ENCODE measurements at regions not wholly inside any gene's neighbourhood (a gene's known extent, or its start where the extent isn't known, plus 50 kb on each side); places are given as distances from the start of the nearest gene placed in this dataset.

DNA sequence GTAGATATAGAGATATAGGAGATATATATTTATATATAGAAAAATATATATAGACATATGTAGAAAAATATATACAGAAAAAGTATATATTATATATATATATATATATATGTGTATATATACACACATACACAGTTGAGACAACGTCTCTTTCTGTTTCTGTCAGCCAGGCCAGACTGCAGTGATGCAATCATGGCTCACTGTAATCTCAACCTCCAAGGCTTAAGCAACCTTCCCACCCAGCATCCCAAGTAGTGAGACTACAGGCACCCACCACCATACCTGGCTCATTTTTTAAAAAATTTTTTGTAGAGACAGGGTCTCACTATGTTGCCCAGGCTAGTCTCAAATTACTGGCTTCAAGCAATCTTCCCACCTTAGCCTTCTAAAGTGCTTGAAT lies 426.3 kb downstream of the GPM6A start:
- no peak overlapping the region for H3K4me2 ChIP-seq (ENCODE audit: low read length)
- Mint-ChIP-seq H3K4me1 (ENCODE audit: low read depth, unreplicated experiment) (no peaks in the 10 kb centered on the region), H3K9me3 (ENCODE audit: unreplicated experiment) (peaks cover 2% of the 10 kb centered on the region), H3K4me3 (ENCODE audit: unreplicated experiment) (no peak overlapping the region), H3K27ac (ENCODE audit: unreplicated experiment) (no peak overlapping the region), H3K27me3 (ENCODE audit: low read depth, unreplicated experiment) (no peaks in the 10 kb centered on the region), H3K36me3 (ENCODE audit: low read depth, unreplicated experiment) (no peaks in the 10 kb centered on the region)
- no peaks in the 10 kb centered on the region for H4K20me1 ChIP-seq (ENCODE audit: insufficient read depth, low read length)
- no peak overlapping the region for H2AFZ ChIP-seq (ENCODE audit: low read depth, low read length)
- DNase-seq (ENCODE audit: low read depth): no peak
- no peak for FAIRE-seq
- H3K27me3 ChIP-seq (ENCODE audit: insufficient read depth, low read length): no peaks in the 10 kb centered on the region
- no peaks in the 10 kb centered on the region for H3K4me1 ChIP-seq (ENCODE audit: insufficient read depth, low read length)
- H3K9ac ChIP-seq (ENCODE audit: low read length): no peak overlapping the region
- H3K4me3 ChIP-seq (ENCODE audit: insufficient read depth, low read depth, low read length): no peak overlapping the region
- TF ChIP-seq, protein P1, sequence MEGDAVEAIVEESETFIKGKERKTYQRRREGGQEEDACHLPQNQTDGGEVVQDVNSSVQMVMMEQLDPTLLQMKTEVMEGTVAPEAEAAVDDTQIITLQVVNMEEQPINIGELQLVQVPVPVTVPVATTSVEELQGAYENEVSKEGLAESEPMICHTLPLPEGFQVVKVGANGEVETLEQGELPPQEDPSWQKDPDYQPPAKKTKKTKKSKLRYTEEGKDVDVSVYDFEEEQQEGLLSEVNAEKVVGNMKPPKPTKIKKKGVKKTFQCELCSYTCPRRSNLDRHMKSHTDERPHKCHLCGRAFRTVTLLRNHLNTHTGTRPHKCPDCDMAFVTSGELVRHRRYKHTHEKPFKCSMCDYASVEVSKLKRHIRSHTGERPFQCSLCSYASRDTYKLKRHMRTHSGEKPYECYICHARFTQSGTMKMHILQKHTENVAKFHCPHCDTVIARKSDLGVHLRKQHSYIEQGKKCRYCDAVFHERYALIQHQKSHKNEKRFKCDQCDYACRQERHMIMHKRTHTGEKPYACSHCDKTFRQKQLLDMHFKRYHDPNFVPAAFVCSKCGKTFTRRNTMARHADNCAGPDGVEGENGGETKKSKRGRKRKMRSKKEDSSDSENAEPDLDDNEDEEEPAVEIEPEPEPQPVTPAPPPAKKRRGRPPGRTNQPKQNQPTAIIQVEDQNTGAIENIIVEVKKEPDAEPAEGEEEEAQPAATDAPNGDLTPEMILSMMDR (IDR thresholded peaks at IDR 0.05; ENCODE audit: insufficient read depth, low read depth, low read length): no peak
- no peak for TF ChIP-seq EZH2 (IDR thresholded peaks at IDR 0.05; ENCODE audit: insufficient read depth, low read length)
- no peaks in the 10 kb centered on the region for H3K79me2 ChIP-seq (ENCODE audit: insufficient read depth, low read length)
- no peaks in the 10 kb centered on the region for H3K9me3 ChIP-seq (ENCODE audit: insufficient read depth, low read depth, low read length)
- no peaks in the 10 kb centered on the region for H3K36me3 ChIP-seq (ENCODE audit: insufficient read depth, low read length)
- no peak overlapping the region for H3K27ac ChIP-seq (ENCODE audit: low read depth, low read length)

GRCh38 chr4:175386776-175387507 lies 425.1 kb downstream of the GPM6A start:
- no peak for FAIRE-seq
- H3K4me2 ChIP-seq (ENCODE audit: low read length): no peak overlapping the region

GRCh38 chr4:175394208-175394607 lies 417.9 kb downstream of the GPM6A start:
- no peak overlapping the region for H3K4me2 ChIP-seq (ENCODE audit: low read length)
- Mint-ChIP-seq H3K4me1 (ENCODE audit: low read depth, unreplicated experiment) (no peaks in the 10 kb centered on the region), H3K27me3 (ENCODE audit: low read depth, unreplicated experiment) (no peaks in the 10 kb centered on the region), H3K4me3 (ENCODE audit: unreplicated experiment) (no peak overlapping the region), H3K36me3 (ENCODE audit: low read depth, unreplicated experiment) (no peaks in the 10 kb centered on the region), H3K9me3 (ENCODE audit: unreplicated experiment) (no peaks in the 10 kb centered on the region), H3K27ac (ENCODE audit: unreplicated experiment) (no peak overlapping the region)
- DNase-seq (ENCODE audit: low read depth) (no peak), FAIRE-seq (no peak)
- no peaks in the 10 kb centered on the region for H3K79me2 ChIP-seq (ENCODE audit: insufficient read depth, low read length)
- no peak overlapping the region for H2AFZ ChIP-seq (ENCODE audit: low read depth, low read length)
- no peaks in the 10 kb centered on the region for H4K20me1 ChIP-seq (ENCODE audit: insufficient read depth, low read length)
- no peaks in the 10 kb centered on the region for H3K27me3 ChIP-seq (ENCODE audit: insufficient read depth, low read length)
- H3K4me1 ChIP-seq (ENCODE audit: insufficient read depth, low read length): no peaks in the 10 kb centered on the region
- no peaks in the 10 kb centered on the region for H3K36me3 ChIP-seq (ENCODE audit: insufficient read depth, low read length)
- no peak overlapping the region for H3K27ac ChIP-seq (ENCODE audit: low read depth, low read length)
- H3K9ac ChIP-seq (ENCODE audit: low read length): no peak overlapping the region
- H3K4me3 ChIP-seq (ENCODE audit: insufficient read depth, low read depth, low read length): no peak overlapping the region
- H3K9me3 ChIP-seq (ENCODE audit: insufficient read depth, low read depth, low read length): no peaks in the 10 kb centered on the region
- TF ChIP-seq, protein P1 (IDR thresholded peaks at IDR 0.05; ENCODE audit: insufficient read depth, low read depth, low read length): no peak
- no peak for TF ChIP-seq EZH2 (IDR thresholded peaks at IDR 0.05; ENCODE audit: insufficient read depth, low read length)

More at GRCh38 chr4:175386776-175387507, 425.1 kb downstream of the GPM6A start:
- Histone ChIP-seq H3K4me1 (ENCODE audit: insufficient read depth, low read length) (no peaks in the 10 kb centered on the region), H3K9me3 (ENCODE audit: insufficient read depth, low read depth, low read length) (no peaks in the 10 kb centered on the region), H3K9ac (ENCODE audit: low read length) (no peak overlapping the region), H2AFZ (ENCODE audit: low read depth, low read length) (no peak overlapping the region), H3K27ac (ENCODE audit: low read depth, low read length) (no peak overlapping the region), H3K4me3 (ENCODE audit: insufficient read depth, low read depth, low read length) (no peak overlapping the region), H3K27me3 (ENCODE audit: insufficient read depth, low read length) (no peaks in the 10 kb centered on the region), H3K36me3 (ENCODE audit: insufficient read depth, low read length) (no peaks in the 10 kb centered on the region), H3K79me2 (ENCODE audit: insufficient read depth, low read length) (no peaks in the 10 kb centered on the region), H4K20me1 (ENCODE audit: insufficient read depth, low read length) (no peaks in the 10 kb centered on the region)
- TF ChIP-seq, protein P1 (IDR thresholded peaks at IDR 0.05; ENCODE audit: insufficient read depth, low read depth, low read length): no peak
- TF ChIP-seq EZH2 (IDR thresholded peaks at IDR 0.05; ENCODE audit: insufficient read depth, low read length): no peak
- no peaks in the 10 kb centered on the region for H3K36me3 Mint-ChIP-seq (ENCODE audit: low read depth, unreplicated experiment)
- no peaks in the 10 kb centered on the region for H3K4me1 Mint-ChIP-seq (ENCODE audit: low read depth, unreplicated experiment)
- DNase-seq (ENCODE audit: low read depth): no peak
- H3K4me3 Mint-ChIP-seq (ENCODE audit: unreplicated experiment): no peak overlapping the region
- H3K9me3 Mint-ChIP-seq (ENCODE audit: unreplicated experiment): peaks cover 2% of the 10 kb centered on the region
- H3K27ac Mint-ChIP-seq (ENCODE audit: unreplicated experiment): no peak overlapping the region
- no peaks in the 10 kb centered on the region for H3K27me3 Mint-ChIP-seq (ENCODE audit: low read depth, unreplicated experiment)
